ENCODE measurements at regions not wholly inside any gene's neighbourhood (a gene's known extent, or its start where the extent isn't known, plus 50 kb on each side); places are given as distances from the start of the nearest gene placed in this dataset.
"Not testable (repeated sequence)": the region's sequence is repeated elsewhere in the genome, so short reads cannot be mapped to it uniquely, and the experiment has no call there.

- H2AFZ ChIP-seq (ENCODE audit: low read depth, low read length); H3K27me3 ChIP-seq (ENCODE audit: insufficient read depth, low read depth, low read length); H3K36me3 ChIP-seq (ENCODE audit: insufficient read depth, low read length); H3F3A ChIP-seq (ENCODE audit: insufficient read depth, low read length, poor library complexity, severe bottlenecking); H3K9ac ChIP-seq (ENCODE audit: low read length); H3K27ac ChIP-seq (ENCODE audit: low read length); H3K9me2 ChIP-seq (ENCODE audit: insufficient read depth, low read length); H3K9me3 ChIP-seq (ENCODE audit: low read length); H3K4me2 ChIP-seq (ENCODE audit: low read length); H3K4me3 ChIP-seq (ENCODE audit: low read length); H3K79me2 ChIP-seq (replicated peaks; ENCODE audit: insufficient read depth, low read length); H4K20me1 ChIP-seq (ENCODE audit: insufficient read depth): not testable (repeated sequence)
Measured at GRCh38 chr1:222470252-222470805, 77.6 kb downstream of the HHIPL2 start.

DNA sequence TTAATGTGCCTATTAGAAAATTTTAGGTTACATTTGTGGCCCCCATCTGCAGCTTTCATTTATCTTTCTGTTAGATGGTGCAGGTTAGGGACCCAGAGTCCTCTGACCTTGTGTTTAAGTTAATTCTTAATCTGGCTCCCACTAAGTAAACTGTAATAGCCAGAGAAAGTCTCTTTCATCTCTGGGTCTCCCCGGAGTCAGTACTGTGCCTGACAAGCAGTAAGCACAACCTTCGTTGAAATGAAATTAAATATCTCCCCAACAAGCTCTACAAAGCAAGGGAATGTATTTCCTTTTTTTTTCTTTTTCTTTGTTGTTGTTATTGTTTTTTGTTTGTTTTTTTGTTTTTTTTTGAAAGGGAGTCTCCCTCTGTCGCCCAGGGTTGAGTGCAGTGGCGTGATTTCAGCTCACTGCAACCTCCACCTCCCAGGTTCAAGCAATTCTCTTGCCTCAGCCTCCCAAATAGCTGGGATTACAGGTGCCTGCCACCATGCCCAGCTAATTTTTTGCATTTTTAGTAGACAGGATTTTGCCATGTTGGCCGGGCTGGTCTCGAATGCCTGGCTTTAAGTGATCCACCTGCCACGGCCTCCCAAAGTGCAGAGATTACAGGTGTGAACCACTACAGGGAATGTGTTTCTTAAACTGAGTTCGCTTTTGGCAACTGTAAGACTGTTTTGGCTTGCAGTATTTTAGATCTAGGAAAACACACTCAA, 81.6 kb downstream of the HHIPL2 start:
- Histone ChIP-seq H3K9me2 (ENCODE audit: insufficient read depth, low read length) (no peaks in the 10 kb centered on the region), H3F3A (ENCODE audit: insufficient read depth, low read length, poor library complexity, severe bottlenecking) (no peaks in the 10 kb centered on the region), H3K36me3 (ENCODE audit: insufficient read depth, low read length) (no peaks in the 10 kb centered on the region), H3K9me3 (ENCODE audit: low read length) (no peaks in the 10 kb centered on the region), H3K4me3 (ENCODE audit: low read length) (no peak overlapping the region), H3K27me3 (ENCODE audit: insufficient read depth, low read depth, low read length) (peaks cover 5% of the 10 kb centered on the region), H3K27ac (ENCODE audit: low read length) (no peak overlapping the region), H3K4me2 (ENCODE audit: low read length) (no peak overlapping the region), H3K9ac (ENCODE audit: low read length) (no peak overlapping the region), H2AFZ (ENCODE audit: low read depth, low read length) (no peak overlapping the region), H3K79me2 (replicated peaks; ENCODE audit: insufficient read depth, low read length) (no peaks in the 10 kb centered on the region), H4K20me1 (ENCODE audit: insufficient read depth) (no peaks in the 10 kb centered on the region)
- no peak for TF ChIP-seq CTCF (IDR thresholded peaks at IDR 0.05; ENCODE audit: poor library complexity, severe bottlenecking)
- no peak for TF ChIP-seq SMC3 (conservative IDR thresholded peaks at IDR 0.05; ENCODE audit: poor library complexity)
- TF ChIP-seq TAF1 (IDR thresholded peaks at IDR 0.05; ENCODE audit: low read depth): no peak
- TF ChIP-seq EZH2 (IDR thresholded peaks at IDR 0.05; ENCODE audit: borderline replicate concordance, insufficient read depth, low read length, poor library complexity, severe bottlenecking): no peak
- no peak for TF ChIP-seq EP300 (conservative IDR thresholded peaks at IDR 0.05; ENCODE audit: poor library complexity, severe bottlenecking)
- no peak for TF ChIP-seq MXI1 (conservative IDR thresholded peaks at IDR 0.05; ENCODE audit: poor library complexity, severe bottlenecking)
- TF ChIP-seq, protein P1, sequence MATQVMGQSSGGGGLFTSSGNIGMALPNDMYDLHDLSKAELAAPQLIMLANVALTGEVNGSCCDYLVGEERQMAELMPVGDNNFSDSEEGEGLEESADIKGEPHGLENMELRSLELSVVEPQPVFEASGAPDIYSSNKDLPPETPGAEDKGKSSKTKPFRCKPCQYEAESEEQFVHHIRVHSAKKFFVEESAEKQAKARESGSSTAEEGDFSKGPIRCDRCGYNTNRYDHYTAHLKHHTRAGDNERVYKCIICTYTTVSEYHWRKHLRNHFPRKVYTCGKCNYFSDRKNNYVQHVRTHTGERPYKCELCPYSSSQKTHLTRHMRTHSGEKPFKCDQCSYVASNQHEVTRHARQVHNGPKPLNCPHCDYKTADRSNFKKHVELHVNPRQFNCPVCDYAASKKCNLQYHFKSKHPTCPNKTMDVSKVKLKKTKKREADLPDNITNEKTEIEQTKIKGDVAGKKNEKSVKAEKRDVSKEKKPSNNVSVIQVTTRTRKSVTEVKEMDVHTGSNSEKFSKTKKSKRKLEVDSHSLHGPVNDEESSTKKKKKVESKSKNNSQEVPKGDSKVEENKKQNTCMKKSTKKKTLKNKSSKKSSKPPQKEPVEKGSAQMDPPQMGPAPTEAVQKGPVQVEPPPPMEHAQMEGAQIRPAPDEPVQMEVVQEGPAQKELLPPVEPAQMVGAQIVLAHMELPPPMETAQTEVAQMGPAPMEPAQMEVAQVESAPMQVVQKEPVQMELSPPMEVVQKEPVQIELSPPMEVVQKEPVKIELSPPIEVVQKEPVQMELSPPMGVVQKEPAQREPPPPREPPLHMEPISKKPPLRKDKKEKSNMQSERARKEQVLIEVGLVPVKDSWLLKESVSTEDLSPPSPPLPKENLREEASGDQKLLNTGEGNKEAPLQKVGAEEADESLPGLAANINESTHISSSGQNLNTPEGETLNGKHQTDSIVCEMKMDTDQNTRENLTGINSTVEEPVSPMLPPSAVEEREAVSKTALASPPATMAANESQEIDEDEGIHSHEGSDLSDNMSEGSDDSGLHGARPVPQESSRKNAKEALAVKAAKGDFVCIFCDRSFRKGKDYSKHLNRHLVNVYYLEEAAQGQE (IDR thresholded peaks at IDR 0.05; ENCODE audit: borderline replicate concordance): no peak
- no peak for TF ChIP-seq RAD21 (conservative IDR thresholded peaks at IDR 0.05)
- TF ChIP-seq POLR2AphosphoS5 (IDR thresholded peaks at IDR 0.05): no peak

All from neural cell (in vitro differentiated cells).